Gastroesophageal sphincter (tissue), 3 donors: ENCODE measurements at regions not wholly inside any gene's neighbourhood (a gene's known extent, or its start where the extent isn't known, plus 50 kb on each side); places are given as distances from the start of the nearest gene placed in this dataset.

Experiments used
- CTCF ChIP-seq, 4 experiments: fragments of 200-600 bp in 2 of 4; fragments of 450-650 bp in 2 of 4; sonication (generic) in 1 of 4; IDR thresholded peaks; one replicate each; pipeline ENCODE4 v1.5.1; 2017 to 2019; ENCODE audit warnings: antibody characterized with exemption in 4 of 4, mild to moderate bottlenecking in 2 of 4, moderate library complexity in 2 of 4
- POLR2A ChIP-seq, 2 donors: fragments of 450-650 bp; IDR thresholded peaks; one replicate each; pipeline ENCODE4 v1.6.1; 2017; ENCODE audit warnings: antibody characterized with exemption in 2 of 2, mild to moderate bottlenecking in 2 of 2, moderate library complexity in 1 of 2

GRCh38 chr6:10078581-10078980 is 336.3 kb downstream of the TFAP2A start:
- TF ChIP-seq CTCF (IDR thresholded peaks at IDR 0.05) (no peak), POLR2A (IDR thresholded peaks at IDR 0.05) (no peak)
